GM12872 (cell line): ENCODE measurements at regions not wholly inside any gene's neighbourhood (a gene's known extent, or its start where the extent isn't known, plus 50 kb on each side); places are given as distances from the start of the nearest gene placed in this dataset.

ENCODE experiments used
- TF ChIP-seq, protein P1 (sequence below): IDR thresholded peaks from 3 replicates; pipeline ENCODE4 v1.5.1; 2011; ENCODE audit warnings: low read depth, mild to moderate bottlenecking, low read length, moderate library complexity; ENCODE audit not compliant: insufficient read depth

DNA sequence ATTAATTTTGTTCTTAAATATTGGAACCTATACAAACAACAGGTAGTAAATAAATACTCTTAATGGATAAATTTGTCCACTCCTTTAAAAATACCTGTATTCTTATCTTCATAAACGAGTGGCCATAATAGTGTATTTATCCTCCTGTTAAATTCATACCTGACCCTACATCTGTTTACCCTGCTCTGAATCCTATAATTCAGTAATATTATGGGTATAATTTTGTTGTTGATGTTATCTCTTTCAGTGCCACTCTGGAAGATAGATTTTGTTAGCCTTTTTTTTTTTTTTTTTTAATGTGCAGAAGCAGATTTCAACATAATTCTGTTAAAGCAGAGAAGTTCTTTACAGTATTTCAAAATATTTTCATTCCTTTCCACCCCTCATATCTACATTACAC lies 1337.9 kb downstream of the PLA2G4A start:
- TF ChIP-seq, protein P1, sequence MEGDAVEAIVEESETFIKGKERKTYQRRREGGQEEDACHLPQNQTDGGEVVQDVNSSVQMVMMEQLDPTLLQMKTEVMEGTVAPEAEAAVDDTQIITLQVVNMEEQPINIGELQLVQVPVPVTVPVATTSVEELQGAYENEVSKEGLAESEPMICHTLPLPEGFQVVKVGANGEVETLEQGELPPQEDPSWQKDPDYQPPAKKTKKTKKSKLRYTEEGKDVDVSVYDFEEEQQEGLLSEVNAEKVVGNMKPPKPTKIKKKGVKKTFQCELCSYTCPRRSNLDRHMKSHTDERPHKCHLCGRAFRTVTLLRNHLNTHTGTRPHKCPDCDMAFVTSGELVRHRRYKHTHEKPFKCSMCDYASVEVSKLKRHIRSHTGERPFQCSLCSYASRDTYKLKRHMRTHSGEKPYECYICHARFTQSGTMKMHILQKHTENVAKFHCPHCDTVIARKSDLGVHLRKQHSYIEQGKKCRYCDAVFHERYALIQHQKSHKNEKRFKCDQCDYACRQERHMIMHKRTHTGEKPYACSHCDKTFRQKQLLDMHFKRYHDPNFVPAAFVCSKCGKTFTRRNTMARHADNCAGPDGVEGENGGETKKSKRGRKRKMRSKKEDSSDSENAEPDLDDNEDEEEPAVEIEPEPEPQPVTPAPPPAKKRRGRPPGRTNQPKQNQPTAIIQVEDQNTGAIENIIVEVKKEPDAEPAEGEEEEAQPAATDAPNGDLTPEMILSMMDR, result no peak

DNA sequence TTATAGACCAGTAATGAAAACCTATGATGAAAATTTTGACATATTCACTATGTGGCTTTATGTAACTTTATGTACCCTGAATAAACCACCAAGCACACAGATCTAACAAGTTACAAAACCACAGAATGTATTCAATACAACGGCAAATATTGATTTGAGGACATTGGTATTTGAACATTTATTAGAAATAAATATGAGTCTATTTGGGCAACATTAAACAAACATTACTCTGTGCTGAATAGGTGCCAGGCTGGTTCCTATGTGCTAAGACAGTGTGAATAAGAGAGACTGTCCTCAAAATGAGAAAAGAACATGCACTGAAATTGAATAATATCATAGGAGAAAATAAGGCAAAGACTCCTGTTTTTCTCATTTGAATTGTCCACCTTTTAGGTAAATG lies 1341.2 kb downstream of the PLA2G4A start:
- TF ChIP-seq, protein P1, result no peak

DNA sequence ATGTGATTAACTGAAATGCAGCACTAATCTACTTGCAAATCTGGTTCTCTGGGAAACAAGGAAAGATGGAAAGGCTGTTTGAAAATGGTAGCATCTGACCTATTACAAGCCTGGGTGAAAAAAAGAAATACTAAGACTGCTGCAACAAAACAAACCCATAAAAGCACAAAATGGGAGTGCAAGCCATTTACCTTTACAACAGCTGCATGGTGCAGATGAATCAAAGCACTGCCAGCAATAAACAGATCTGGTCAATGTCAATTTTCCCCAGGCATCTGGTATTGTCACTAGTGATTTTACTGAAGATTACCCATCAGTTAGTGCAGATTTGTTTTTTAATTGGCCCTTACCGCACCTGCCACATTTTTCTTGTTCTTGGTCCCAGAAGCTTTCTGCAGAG lies 1341.7 kb downstream of the PLA2G4A start:
- TF ChIP-seq, protein P1, result no peak

DNA sequence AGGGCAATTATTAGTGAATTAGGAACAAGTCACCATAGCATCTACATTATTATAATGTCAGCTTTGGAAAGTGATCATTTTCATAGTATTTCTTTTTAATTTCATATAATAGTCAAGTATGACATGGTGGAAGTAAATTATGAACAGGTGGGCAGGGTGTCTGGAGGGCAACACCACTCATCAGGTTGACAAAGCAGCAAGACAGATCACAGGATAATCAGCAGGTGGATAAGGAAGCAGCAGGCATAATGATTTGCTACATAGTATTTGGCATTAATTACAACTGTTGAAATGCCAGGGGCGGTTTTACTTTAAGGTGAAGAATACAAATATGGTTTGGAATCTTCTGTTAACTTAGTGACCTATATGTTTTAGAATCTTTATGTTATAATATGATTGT lies 1342.2 kb downstream of the PLA2G4A start:
- TF ChIP-seq, protein P1, result no peak

DNA sequence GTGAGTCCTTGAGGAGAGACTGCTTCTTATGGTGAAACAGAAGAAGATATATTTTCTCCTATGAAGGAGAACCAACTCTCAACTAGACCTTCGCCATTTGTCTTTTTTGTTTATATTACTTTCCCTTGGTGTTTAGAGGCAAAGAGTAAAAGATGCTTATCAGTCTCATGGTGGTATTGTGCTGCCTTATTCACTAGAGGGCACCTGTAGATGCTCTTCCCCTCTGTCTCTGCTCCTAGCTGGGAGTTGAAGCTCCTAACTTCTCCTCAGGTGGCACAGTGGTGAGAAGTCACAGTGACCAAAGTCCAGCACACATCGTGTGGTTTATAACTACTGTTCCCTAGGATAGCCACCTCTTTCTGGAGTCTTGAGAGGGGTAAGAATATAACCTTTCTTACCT lies 1359.6 kb downstream of the PLA2G4A start:
- TF ChIP-seq, protein P1, result 0 out of 3 replicates have a peak, but pooled peaks have one; percentile 12

DNA sequence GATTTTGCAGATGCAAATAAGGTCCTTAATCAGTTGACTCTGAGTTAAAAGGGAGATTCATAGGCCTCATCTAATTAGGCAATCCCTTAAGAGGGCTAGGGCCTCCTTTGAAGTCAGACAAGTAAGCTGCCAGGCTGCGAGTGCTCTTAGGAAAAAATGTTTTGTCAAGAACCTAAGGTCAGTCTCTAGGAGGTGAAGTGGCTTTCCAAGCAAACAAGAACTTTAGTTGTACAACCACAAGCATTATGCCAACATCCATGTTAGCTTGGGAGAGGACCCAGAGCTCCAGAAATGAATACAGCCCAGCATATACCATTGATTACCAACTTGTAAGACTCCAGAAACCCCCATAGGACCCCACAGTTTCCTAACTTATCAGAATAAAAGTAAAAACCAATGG lies 1366.2 kb downstream of the PLA2G4A start:
- TF ChIP-seq, protein P1, result no peak

DNA sequence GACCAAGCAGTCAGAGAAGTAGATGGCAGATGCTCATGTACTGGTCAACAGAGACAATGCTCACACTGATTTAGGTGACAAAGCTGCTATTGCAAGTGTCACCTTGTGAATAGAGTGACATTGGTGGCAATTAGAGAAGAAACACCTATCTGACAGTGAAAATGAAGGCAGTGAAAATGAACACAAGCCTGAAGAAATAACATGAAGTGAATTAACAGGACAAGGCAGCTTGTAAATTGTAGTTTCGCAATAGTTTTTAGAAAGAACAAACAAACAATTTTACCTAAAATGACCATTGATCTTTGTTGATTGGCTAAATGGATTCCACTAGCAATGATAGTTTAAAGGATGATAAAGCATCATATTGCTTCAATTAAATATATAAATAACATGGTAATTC lies 1389.5 kb downstream of the PLA2G4A start:
- TF ChIP-seq, protein P1, result no peak

DNA sequence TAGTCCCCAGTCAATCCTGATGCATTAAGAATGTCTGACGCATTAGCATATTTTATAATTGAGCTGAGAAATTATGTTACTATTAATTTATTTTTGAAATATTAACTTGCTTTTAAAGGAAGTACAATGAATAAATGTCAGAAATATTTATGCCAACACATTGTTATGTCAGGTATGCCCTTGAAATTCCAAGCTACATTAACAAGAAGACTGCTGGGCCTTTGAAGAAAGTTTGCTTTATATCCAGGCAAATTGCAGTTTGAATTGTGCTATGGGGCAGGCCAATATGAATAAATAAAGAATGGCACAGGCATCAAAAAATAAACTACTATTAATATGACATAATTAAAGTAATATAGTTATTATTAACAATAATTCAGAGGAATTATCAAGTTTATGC lies 1391.3 kb downstream of the PLA2G4A start:
- TF ChIP-seq, protein P1, result no peak
